ENCODE measurements at regions not wholly inside any gene's neighbourhood (a gene's known extent, or its start where the extent isn't known, plus 50 kb on each side); places are given as distances from the start of the nearest gene placed in this dataset.
"Not testable (repeated sequence)": the region's sequence is repeated elsewhere in the genome, so short reads cannot be mapped to it uniquely, and the experiment has no call there.

DNA sequence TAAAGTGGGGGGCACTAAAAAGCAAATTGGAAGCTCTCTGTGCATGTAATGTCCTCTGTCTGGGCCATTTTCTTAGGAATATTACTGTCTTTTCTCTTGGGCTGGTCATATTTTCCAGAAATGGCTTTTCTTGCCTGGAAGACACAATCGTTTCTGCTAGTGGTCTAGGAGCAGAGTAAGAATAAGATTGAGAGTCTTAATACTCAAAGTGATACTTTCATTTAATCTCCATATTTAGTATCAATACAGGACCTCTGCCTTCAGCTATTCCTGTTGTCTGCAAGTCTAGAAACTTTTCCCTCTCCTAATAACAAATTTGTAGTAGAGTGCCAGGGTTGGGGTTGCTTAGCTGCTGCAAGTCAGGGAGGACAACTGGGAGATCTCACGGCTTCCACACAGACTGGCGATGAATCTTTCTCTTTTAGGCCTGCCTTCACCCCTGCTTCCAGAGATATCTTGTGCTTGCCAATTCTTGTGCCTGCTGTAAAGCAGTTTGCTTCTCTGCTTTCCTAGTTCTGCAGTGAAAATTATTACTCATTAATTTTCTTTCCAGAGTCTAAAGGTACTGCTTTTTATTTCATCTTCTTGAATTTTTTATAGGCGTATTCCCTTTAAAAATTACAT is 149.6 kb downstream of the KBTBD2 start:
- TF ChIP-seq, protein P1, sequence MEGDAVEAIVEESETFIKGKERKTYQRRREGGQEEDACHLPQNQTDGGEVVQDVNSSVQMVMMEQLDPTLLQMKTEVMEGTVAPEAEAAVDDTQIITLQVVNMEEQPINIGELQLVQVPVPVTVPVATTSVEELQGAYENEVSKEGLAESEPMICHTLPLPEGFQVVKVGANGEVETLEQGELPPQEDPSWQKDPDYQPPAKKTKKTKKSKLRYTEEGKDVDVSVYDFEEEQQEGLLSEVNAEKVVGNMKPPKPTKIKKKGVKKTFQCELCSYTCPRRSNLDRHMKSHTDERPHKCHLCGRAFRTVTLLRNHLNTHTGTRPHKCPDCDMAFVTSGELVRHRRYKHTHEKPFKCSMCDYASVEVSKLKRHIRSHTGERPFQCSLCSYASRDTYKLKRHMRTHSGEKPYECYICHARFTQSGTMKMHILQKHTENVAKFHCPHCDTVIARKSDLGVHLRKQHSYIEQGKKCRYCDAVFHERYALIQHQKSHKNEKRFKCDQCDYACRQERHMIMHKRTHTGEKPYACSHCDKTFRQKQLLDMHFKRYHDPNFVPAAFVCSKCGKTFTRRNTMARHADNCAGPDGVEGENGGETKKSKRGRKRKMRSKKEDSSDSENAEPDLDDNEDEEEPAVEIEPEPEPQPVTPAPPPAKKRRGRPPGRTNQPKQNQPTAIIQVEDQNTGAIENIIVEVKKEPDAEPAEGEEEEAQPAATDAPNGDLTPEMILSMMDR (conservative IDR thresholded peaks at IDR 0.05): not testable (repeated sequence)
- not testable (repeated sequence) for TF ChIP-seq ZFX (IDR thresholded peaks at IDR 0.05)
